Panc1 (cell line): ENCODE measurements at regions not wholly inside any gene's neighbourhood (a gene's known extent, or its start where the extent isn't known, plus 50 kb on each side); places are given as distances from the start of the nearest gene placed in this dataset.

Experiments used
- CTCF ChIP-seq: fragments of 450-650 bp; IDR thresholded peaks from 2 replicates; pipeline ENCODE4 v1.5.1; 2017; ENCODE audit warnings: mild to moderate bottlenecking
- POLR2AphosphoS5 ChIP-seq: IDR thresholded peaks from 2 replicates; pipeline ENCODE4 v1.6.1; 2012; ENCODE audit warnings: mild to moderate bottlenecking, low read depth, low read length, moderate library complexity
- SIN3A ChIP-seq: IDR thresholded peaks from 2 replicates; pipeline ENCODE4 v1.6.1; 2012; ENCODE audit warnings: low read depth, mild to moderate bottlenecking, low read length, moderate library complexity, borderline replicate concordance; ENCODE audit not compliant: insufficient read depth

DNA sequence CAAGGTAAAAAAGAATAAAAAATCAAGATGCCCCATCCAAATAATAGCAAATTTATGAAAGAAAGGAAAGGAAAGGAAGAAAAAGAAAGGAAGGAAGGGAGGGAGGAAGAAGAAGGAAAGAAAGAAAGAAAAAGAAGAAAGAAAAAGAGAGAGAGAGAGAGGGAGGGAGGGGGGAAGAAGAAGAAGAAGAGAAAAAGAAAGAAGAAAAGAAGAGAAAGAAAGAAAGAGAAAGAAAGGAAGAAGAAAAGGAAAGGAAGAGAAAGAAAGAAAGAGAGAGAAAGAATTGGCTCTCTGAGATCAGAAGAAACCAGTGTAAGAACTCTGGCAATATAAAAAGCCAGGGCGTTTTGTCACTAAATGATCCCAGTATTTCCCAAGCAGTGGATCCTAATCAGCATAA, 401.7 kb downstream of the EPHA7 start:
- TF ChIP-seq CTCF (no peak; the same call in 1 of the 2 replicates), POLR2AphosphoS5 (no peak), SIN3A (no peak)
